GM19025 (cell line): ENCODE measurements at regions not wholly inside any gene's neighbourhood (a gene's known extent, or its start where the extent isn't known, plus 50 kb on each side); places are given as distances from the start of the nearest gene placed in this dataset.

ENCODE experiments used
- ATAC-seq: cut with Tn5 transposase; IDR thresholded peaks from one replicate; pipeline ENCODE4 v1.9.1; 2021; ENCODE audit warnings: mild to moderate bottlenecking, low read depth, moderate library complexity; ENCODE audit not compliant: unreplicated experiment

DNA sequence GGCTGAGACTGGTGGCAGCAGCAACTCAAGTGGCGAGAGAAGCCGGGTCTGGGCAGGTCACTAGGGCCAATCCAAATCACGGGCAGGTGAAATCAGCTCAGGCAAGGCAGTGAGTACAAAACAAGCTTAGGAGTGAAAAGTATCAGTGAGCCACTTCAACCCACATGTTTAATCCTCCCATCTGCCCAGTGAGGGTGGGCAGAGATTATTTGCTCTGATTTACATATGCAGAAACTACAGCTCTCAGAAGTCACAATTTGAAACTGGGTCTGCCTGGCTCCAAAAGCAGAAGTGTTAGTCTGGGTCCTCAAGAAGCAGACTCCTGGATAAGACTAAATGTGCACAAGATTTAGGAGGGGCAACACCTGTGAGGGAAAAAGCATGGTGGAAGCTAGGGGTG, 173.7 kb upstream of the LRFN2 start:
- no peak for ATAC-seq

DNA sequence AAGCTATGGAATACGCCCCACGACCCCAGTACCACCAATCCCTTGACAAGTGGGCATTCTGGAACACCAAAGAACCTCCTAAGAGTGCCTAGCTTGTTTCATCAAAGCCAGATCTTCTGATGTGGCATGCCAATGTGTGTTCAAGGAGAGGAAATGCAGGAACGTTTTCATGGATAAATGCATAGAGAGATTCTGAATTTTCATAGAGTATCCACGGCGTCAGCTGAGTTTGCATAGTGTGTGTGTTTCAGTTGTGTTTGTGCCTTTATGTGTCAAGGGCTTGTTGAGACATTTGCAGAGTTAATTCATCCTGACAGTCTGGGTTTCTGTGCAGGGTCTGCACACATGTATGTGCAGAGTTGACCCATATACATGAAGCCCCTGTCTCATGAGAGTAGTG, 172.7 kb upstream of the LRFN2 start:
- no peak for ATAC-seq

DNA sequence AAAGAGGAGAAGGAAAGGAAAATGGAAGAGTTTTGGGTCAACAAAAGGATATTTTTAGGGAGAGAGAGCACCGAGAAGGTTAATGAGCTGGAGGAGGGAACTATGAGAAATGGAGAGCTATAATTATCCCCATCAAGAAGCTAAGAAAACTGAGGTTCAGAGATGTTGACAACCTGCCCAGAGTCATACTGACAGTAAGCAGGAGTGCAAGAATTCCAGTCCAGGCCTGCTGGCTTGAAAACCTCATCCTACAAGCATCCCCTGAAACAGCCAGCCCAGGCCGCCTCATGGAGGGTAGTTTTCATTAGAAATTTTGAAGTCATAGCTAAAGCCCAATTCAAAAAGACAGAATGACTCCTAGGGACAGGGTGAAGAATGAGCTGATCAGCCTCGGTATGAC, 172.1 kb upstream of the LRFN2 start:
- ATAC-seq: no peak

DNA sequence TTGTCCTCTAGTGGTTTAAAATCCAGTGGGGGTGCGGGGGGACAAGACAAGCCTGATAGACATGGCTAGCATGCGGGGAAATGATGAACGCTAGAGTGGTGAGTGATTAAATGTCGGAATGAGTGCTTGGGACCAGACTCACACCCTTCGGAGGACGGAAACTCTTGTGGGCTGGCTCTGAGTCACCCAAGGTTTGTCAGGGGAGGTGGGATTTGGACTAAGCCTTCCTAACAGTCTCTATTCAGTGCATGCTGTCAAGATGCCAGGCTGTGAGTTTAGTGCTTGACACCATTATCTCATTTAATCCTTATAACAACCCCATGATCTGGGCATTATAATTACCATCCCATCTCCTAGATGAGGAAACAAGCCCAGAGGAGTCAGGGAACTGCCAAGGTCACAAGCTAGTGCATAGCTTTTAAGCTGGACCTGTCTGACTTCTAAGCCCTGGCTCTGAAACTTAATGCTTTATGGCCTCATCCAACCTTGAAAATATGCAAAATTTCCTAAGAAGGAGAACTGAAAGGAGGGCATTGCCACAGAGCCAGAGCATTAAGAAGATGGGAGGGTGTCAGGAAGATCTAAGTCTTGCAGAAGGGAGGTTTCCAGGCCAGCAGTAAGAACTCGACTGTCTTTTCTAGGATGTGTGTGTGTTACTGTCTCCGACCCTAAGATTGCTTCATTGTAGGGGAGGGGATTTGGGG, 168.7 kb upstream of the LRFN2 start:
- ATAC-seq: no peak

DNA sequence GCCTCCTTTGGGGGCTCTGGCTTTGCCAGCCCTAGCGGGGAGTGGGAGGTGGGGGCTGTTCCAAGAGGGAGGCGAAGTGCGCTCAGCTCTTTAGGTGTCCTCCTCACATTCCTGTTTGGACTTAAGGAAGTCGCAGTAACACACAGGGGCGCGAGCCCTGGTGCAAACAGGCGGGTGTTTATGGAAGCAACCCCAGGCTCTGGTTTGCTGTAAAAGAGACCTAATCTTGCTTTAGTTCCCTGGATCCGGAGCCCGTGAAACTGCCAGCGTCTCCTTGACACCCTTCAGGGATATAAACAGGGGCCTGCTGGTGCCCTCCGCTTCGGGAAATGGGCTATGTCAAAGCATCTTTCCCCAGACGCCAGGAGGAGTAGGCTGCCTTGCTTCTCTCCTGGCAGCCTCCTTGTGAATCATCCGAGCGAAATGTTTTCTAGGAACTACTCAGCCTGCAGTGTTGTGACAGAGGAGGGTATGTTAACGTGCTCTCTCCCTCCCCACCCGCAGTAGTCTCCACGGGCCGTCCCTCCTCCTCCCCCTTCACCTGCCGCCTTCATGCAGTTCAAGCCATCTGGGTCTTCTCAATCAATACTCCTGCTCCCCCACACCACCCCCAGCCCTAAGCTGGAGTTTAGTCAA, 168.0 kb upstream of the LRFN2 start:
- no peak for ATAC-seq

DNA sequence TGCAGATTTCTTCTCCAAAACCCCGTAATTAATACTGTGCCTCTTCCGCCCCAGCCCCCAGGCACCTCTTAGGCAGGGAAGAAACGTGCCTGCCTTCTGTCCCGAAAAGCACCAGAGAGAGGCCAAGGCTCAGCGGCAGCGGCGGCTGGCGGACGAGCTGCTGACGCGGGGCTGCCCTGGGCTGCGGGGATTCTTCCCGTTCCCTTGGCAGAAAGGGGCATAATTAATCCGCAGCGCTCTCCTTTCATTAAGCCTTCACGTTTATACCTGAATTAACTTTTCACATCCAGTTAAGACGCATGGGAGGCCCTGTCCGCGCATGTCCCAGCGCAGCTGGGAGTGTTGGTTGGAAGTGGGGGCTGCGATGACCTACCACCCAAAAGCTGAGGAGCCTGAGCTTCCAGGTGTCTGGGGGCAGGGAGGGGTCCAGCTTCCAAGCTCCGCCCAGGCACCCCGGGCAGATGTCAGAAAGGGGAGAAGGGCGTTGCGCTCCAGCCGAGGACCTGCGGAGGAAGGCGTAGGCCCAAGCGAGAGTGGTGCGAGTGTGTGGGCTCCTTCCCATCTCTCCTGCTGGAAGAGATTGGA, 167.4 kb upstream of the LRFN2 start:
- ATAC-seq: no peak

DNA sequence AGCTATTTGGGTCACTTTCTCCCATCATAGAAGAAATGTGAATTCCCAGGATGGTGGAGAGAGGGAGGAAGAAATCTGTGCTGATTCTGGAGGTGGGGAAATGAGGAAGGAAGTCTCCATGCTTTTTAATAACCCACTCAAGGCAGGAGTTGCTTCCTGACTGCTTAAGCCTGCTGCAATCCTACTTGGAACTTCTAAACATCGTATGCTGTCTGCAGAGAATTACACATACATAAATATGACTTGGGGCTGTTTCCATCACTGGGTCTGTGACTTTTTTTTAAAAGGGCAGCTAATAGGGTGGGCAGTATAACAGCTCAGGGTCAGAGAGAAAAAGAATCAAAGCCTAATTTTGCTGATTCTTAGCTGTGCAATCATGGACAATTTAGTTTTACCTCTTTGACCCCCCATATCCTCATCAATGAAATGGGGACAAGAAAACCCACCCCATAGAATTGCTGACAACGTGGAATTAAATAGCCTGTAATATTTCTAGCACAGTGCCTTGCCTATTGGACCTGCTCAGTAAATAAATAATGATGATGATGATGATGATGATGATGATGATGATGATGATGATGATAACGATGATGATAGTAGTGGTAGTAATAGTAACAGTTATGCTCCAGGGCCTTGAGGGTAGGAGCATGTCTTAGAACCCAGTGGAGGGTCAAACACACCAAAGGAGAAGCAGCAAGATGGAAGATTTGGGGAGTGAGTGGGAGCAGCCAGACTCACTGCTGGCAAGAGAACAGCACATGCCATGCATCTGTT, 166.7 kb upstream of the LRFN2 start:
- no peak for ATAC-seq

DNA sequence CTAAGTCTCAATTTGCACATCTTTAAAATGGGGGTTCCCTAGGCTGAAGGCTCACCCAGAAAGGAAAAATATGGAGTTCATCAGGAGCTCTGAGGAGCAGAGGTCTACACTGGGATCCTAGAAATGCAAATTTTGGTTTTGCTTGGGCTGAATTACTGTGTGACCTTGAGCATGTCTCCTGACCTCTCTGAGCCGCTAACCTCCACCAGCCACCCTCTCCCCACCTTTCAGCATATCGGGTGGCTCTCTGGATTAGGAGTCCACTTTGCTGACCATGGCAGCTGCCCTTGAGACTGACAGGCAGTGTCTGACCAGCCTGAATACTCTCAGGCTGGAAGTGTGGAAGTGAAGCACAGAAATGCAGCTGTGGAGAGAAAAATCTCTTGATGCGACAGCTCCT, 165.9 kb upstream of the LRFN2 start:
- no peak for ATAC-seq

DNA sequence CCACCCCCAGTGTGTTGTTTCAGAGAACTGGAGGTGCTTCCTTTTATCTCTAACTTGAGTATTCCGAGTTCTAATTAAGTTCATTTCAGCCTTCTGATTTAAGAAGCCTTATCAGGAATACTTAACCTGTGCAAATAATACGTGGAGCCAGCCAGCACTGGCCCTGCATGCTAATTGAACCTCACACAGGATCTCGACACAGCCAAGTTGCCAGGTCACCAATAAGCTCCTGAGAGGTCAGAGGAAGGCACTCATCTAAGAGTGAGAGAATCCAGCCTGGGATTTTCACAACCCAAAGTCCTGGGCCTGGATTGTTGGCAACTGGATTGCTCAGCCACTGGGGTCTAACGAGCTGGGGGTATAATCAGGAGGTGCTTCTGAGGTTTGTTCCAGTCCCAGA, 157.7 kb upstream of the LRFN2 start:
- ATAC-seq: no peak

DNA sequence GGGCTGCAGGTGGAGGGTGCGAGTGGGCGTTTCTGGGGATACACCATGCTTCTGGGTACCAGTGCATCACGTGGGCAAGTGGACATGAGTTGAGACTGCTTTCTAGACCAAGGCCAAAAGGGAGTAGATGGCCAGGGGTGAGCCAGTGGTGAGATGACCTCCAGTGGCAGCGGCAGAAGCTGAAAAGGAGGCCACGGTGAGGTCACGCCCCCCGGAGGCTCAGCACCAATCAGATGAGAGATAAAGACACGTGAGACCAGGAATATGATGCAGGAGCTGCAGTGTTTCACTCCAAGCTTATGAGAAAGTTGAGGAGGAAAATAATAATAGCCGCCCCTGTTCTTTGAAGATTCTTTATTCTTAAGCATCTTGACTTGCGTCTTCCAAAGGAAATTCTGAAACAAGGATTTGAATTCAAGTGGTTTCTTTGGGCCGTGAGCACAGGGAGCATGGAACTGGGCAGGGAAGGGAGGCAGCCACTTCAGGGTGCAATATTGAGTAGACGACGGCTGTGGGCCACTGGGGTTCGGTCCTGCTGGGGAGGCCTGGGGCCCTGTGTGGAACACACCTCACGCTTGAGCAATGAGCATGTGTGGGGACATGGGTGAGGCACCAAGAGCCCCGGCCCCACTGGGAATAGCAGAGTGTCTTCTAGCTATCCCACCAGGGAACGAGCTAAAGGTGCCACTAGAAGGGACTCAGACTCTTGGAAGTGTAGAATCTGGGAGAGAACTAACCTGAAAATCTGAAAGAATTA, 156.7 kb upstream of the LRFN2 start:
- no peak for ATAC-seq

DNA sequence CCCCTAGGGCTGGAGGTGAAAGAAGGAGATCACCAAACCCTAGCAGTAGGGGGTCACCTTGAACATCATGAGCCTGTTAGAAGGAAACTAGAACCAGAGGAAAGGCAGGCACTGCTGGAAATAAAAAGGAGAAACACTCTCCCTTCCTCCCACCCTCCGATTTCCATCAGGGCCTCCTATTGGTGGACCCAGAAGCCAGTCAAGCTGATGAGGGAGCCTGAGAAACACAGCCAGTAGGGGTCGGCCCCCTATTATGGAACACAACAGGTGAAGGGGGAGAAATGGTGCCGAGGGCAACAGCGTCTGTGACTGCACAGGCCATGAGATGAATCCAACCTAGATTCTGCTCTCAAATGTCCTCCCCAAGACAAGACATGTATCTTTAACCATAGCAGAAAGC, 156.1 kb upstream of the LRFN2 start:
- ATAC-seq: no peak

DNA sequence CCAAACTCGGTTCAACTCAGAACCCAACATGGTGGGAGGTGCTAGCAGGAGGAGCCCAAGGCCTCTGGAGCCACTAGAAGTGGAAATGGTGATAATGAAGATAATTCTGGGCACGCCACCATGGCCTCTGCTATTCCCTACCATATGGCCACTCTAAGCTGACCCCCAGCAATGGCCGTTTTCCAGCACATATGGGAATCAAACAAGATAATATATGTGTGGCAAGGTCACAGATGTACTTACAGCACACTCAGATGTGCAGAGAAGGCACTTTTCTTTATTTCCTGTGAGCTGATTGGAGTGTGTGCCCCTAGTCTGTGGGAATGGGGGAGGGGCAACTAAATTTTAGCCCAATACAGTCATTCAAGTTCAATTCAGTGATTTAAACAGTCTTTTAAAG, 153.4 kb upstream of the LRFN2 start:
- no peak for ATAC-seq

DNA sequence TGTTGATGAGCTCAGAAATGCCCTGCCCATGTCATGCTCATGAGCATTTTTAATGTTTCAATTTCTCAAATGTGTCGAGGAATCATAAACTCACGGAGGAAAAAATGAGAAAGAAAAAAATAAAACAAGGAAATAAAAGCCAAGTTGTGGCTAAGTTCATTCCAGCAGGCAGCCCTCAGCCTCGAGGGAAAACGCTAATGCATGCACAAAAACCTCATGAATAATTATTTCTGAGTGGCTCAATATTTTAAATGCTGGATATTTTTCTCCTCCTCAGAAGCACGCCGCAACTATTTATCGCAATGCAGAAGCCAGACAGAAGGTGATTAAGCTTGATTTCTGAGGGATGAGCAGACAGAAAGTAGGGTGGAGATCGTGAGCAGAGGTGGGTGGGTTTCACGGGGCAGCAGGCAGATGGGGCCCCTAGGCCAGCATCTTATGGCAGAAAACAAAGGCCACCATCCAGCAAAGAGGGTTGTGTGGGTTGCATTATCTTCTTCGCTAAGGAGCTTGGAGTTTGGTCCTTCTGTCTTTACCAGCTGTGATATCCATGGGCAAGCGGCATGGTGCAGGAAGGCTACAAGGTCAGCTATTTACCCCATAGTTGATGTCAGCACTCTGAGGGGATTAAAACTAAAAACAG, 151.5 kb upstream of the LRFN2 start:
- no peak for ATAC-seq

DNA sequence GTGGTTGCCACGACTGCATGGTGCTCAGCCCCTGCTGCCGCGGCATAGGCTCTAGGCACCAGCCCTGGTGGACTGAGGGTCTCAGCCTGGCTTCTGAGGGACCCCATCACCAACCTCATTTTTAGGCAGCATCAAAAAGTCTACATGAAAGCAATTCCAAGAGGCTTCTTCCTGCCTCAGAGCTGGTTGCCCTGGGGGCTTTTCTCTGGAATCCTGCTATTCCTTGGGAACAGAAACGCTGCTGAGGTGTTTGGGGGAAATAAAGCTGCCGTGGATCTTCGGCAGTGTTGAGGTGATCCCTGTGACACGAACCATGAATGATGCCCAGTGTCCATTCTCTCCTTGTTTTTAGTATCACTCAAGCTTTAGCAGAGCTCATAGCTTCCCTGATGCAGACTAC, 148.4 kb upstream of the LRFN2 start:
- ATAC-seq: no peak

DNA sequence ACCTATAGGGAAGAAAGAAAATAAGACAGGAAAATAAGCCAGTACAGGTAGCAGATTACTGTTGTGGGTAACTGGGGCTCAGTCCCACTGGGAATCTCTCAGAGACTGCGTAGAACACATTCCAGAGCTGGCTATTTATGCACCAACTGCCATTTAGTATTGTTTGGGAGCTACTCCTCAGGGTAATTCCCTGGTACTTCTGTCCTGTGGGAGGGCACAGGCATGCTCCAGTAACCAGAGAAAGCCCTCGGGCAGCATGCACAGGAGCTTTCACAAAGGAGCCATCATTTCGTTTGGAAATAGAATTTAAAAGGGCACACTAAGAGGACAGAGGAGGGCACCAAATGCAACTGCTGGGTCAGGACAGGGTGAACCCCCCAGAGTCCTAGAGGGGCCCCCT, 148.0 kb upstream of the LRFN2 start:
- no peak for ATAC-seq

DNA sequence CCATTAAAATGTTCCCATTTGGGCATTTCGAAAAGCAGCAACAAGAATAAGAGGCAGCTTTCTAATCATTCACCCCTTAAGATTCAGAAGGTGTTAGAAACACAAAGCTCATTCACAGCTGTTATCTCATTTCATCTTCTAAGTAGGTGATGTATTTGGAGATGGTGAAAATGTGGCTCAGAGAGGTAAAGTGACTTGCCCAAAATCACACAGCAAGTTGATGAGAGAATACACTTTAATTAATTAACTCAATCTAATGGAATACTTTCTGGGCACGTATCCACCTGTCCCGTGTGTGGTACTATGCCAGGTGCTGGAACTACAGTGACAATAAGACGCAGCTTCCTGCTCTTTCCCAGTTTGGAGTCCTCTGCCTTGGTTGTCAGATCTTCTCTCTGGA, 147.4 kb upstream of the LRFN2 start:
- no peak for ATAC-seq

DNA sequence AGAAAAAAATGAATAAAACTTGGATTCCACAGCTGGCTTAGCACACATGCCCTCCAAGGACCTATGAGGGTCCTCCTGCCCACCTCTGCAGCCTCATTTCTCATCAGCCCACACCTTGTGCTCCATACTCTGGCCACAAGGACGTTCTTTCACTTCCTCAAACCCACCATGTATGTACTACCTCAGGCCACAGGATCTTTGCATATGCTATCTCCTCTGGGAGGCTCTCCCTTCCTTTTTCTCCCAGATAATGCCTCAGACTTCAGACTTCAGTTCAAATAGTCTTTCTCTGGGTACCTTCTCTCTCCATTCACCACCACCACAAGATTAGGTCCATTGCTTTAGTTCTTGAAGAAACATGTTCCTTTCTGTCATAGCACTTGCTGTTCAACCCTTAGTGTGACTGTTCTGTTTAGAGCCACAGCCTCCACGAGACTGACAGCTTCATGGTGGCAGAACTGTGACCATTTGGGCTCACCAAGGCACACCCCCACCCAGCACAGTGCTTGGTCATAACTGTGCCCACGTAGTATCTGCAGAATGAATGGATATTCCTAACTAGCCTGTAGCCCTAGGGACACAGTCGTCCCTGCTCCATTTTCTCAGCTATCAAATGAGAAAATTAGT, 146.7 kb upstream of the LRFN2 start:
- ATAC-seq: no peak

DNA sequence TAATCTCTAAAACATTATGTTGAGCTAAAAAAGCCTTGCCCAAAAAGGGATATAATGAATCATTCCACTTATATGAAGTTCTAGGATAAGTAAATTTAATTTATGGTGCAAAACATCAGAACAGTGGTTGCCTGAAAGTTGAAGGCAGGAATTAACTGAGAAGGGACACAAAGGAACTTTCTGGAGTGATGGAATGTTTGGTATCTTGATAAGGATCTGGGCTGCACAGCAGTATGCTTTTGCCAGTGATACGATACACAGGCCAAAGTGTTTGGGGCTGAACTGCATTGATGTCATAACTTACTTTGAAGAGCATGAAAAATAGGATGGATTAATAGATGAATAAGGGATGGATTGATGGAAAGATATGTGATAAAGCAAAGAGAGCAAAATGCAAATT, 146.1 kb upstream of the LRFN2 start:
- ATAC-seq: no peak

DNA sequence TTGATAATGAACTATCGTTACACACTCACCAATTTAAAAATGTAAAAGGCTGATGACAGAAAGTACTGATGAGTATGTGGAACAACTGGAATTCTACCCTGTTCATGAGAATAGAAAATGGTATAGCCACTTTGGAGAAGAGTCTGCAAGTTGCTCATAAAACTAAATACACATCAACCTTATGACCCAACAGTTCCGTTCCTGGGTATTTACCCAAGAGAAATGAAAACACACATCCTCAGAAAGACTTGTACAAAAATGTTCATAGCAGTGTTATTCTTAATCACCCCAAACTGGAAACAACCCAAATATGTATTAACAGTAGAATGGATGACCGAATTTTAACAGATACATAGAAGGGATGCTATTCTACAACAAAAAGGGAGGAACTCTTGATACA, 145.7 kb upstream of the LRFN2 start:
- no peak for ATAC-seq

DNA sequence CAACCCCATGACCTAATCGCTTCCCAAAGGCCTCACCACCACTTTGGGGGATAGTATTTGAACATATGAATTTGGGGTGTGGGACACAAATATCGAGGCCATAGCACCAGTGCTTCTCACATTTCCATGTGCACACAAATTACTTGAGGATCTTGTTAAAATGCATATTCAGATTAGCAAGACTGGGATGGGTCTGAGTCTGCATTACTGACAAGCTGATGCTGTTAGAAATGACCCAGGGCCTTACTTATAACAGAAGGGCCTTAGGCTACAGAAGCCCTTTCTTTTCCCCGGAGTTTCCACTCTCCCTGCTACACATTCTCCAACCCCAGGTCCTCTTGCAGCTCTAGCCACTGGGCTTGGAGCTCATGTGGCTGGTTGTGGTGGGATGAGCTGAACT, 141.5 kb upstream of the LRFN2 start:
- ATAC-seq: no peak
